HG03060 (cell line): ENCODE measurements at regions not wholly inside any gene's neighbourhood (a gene's known extent, or its start where the extent isn't known, plus 50 kb on each side); places are given as distances from the start of the nearest gene placed in this dataset.
"Not testable (repeated sequence)": the region's sequence is repeated elsewhere in the genome, so short reads cannot be mapped to it uniquely, and the experiment has no call there.

ENCODE experiments used
- ATAC-seq: cut with Tn5 transposase; IDR thresholded peaks from one replicate; pipeline ENCODE4 v1.9.1; 2021; ENCODE audit warnings: low read depth, moderate number of reproducible peaks; ENCODE audit not compliant: unreplicated experiment

GRCh38 chr1:185681034-185681633 is 53.1 kb upstream of the HMCN1 start:
- ATAC-seq, result no peak

- ATAC-seq, result no peak
These were observed 53.7 kb upstream of the HMCN1 start for GRCh38 chr1:185680453-185680852.

- no peak for ATAC-seq
These were observed 55.0 kb upstream of the HMCN1 start for GRCh38 chr1:185679220-185679619.

- no peak for ATAC-seq
These were observed 57.2 kb upstream of the HMCN1 start for GRCh38 chr1:185676969-185677368.

GRCh38 chr1:185674201-185674600 is 60.0 kb upstream of the HMCN1 start:
- ATAC-seq, result peak; percentile 58

GRCh38 chr1:185672719-185673360 is 61.4 kb upstream of the HMCN1 start:
- no peak for ATAC-seq

GRCh38 chr1:185670187-185670627 is 64.0 kb upstream of the HMCN1 start:
- ATAC-seq, result no peak

GRCh38 chr1:185668013-185668412 is 66.2 kb upstream of the HMCN1 start:
- no peak for ATAC-seq

- ATAC-seq, result no peak
These were observed 67.6 kb upstream of the HMCN1 start for GRCh38 chr1:185666582-185666981.

- ATAC-seq, result no peak
These were observed 70.4 kb upstream of the HMCN1 start for GRCh38 chr1:185663771-185664296.

- no peak for ATAC-seq
These were observed 70.9 kb upstream of the HMCN1 start for GRCh38 chr1:185663332-185663731.

GRCh38 chr1:185661971-185662370 is 72.2 kb upstream of the HMCN1 start:
- ATAC-seq, result no peak

GRCh38 chr1:185656663-185657062 is 77.5 kb upstream of the HMCN1 start:
- no peak for ATAC-seq

GRCh38 chr1:185654952-185655314 is 79.3 kb upstream of the HMCN1 start:
- ATAC-seq, result no peak

GRCh38 chr1:185654199-185654951 is 79.8 kb upstream of the HMCN1 start:
- ATAC-seq, result no peak

GRCh38 chr1:185653615-185654014 is 80.6 kb upstream of the HMCN1 start:
- ATAC-seq, result no peak

GRCh38 chr1:185652348-185652747 is 81.8 kb upstream of the HMCN1 start:
- no peak for ATAC-seq

- ATAC-seq, result no peak
These were observed 83.5 kb upstream of the HMCN1 start for GRCh38 chr1:185650602-185651230.

GRCh38 chr1:185648858-185649589 is 85.2 kb upstream of the HMCN1 start:
- ATAC-seq, result no peak

- ATAC-seq, result not testable (repeated sequence)
These were observed 86.5 kb upstream of the HMCN1 start for GRCh38 chr1:185647597-185648267.
